ENCODE measurements at regions not wholly inside any gene's neighbourhood (a gene's known extent, or its start where the extent isn't known, plus 50 kb on each side); places are given as distances from the start of the nearest gene placed in this dataset.

DNA sequence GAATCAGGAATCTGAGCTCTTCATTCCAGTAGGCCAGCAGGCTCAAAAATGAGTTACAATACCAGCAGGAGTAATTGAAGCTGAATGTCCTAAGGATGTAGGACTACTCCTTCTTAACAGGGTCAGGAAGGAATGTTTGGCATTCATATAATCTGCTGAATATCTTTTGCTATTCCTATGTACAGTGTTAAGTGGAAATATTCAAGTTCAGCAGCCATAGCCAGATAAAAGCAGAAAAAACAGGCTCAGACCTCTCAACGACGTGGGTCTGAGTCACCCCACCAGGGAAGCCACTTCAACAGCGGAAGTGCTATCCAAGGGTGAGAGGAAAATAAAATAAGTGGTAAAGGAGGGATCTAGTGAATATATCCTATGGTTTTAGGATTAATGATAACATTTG lies 577.0 kb downstream of the SPOCK3 start:
- no peak overlapping the region for H3K27ac ChIP-seq
- TF ChIP-seq, protein P1, sequence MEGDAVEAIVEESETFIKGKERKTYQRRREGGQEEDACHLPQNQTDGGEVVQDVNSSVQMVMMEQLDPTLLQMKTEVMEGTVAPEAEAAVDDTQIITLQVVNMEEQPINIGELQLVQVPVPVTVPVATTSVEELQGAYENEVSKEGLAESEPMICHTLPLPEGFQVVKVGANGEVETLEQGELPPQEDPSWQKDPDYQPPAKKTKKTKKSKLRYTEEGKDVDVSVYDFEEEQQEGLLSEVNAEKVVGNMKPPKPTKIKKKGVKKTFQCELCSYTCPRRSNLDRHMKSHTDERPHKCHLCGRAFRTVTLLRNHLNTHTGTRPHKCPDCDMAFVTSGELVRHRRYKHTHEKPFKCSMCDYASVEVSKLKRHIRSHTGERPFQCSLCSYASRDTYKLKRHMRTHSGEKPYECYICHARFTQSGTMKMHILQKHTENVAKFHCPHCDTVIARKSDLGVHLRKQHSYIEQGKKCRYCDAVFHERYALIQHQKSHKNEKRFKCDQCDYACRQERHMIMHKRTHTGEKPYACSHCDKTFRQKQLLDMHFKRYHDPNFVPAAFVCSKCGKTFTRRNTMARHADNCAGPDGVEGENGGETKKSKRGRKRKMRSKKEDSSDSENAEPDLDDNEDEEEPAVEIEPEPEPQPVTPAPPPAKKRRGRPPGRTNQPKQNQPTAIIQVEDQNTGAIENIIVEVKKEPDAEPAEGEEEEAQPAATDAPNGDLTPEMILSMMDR (conservative IDR thresholded peaks at IDR 0.05), result no peak

DNA sequence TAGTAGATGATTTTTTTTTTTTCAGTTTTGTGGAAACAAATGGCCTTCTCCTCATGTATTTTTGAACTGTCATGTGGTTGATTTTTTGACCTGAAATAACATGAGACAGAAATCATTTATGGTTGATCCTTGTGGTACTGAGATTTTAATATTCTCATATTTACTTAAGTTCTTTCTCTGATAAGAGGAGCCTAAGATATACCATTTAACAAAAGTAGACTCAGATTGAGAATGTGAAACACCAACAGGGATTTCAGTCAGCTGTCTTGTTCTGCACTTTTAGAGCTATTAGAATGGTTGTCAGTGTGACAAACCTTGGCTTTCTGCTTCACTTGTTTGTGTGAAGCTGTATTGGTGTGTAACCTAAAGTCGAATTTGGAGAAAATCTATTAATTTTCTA lies 575.7 kb downstream of the SPOCK3 start:
- no peak overlapping the region for H3K27ac ChIP-seq
- TF ChIP-seq, protein P1 (conservative IDR thresholded peaks at IDR 0.05), result no peak

DNA sequence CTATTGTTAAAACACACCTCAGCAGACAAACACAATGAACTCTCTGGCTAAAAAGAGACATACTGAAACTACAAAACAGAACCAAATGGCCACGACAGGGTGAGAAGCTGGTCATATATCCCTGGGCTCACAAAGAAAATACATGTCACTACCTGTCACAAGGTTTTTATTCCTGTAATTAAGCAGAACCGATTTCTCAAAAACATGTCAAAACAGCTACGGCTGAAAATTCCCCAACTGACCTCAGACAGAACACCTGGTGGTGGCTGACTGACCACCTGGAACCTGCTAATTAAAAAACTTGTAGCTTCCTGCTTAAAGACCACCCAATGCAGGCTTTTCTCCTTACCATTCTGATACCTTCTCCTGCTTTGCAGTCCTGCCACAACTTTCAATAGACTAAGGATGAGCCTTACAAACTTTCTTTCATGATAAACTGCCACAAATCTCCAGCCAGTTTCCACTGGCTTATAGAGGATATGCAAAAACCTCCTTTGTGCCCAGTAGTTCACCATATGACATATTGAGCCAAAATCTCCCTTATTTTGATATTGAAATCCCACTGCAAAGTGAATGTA lies 571.9 kb downstream of the SPOCK3 start:
- TF ChIP-seq, protein P1 (conservative IDR thresholded peaks at IDR 0.05), result no peak
- H3K27ac ChIP-seq, result no peak overlapping the region

- H3K27ac ChIP-seq, result no peak overlapping the region
- TF ChIP-seq, protein P1 (conservative IDR thresholded peaks at IDR 0.05), result no peak
These were observed 564.0 kb downstream of the SPOCK3 start for GRCh38 chr4:166670341-166670740.

DNA sequence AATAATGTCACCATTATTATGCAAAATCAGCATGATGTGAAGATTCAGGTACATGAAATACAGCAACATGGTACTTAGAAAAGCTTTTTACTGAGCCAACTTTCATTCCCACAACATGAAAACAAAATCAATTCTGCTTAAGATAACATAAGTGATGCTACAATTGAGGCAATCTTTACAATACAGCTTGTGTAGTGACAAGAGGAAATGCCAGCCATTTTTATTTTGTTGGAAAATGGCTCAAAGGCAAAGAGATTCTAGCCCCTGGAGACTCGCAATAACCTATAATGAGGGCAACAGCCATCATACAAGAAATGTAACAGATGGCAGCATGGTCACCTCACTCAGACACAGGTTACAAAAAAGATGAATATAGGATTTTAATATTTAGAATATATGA lies 560.4 kb downstream of the SPOCK3 start:
- TF ChIP-seq, protein P1 (conservative IDR thresholded peaks at IDR 0.05), result no peak
- no peak overlapping the region for H3K27ac ChIP-seq

DNA sequence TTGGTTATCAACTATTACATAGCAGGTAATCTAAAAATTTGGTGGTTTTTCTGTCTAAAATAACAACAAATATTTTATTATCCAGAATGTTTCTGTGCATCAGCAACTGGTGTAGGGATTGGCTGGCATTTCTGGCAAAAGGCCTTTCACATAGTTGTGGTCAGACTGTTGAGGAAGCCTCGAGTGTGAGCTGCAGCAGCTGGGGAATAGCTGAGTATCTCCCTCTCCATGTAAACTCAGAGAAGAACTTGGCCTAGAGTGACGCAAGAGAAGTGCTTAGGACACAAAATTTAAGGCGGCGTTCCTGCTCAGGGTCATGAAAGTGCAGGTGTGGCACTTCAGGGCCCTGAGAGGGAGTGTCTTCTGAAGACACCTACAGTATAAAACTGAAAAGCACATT lies 558.9 kb downstream of the SPOCK3 start:
- TF ChIP-seq, protein P1 (conservative IDR thresholded peaks at IDR 0.05), result no peak
- H3K27ac ChIP-seq, result no peak overlapping the region

DNA sequence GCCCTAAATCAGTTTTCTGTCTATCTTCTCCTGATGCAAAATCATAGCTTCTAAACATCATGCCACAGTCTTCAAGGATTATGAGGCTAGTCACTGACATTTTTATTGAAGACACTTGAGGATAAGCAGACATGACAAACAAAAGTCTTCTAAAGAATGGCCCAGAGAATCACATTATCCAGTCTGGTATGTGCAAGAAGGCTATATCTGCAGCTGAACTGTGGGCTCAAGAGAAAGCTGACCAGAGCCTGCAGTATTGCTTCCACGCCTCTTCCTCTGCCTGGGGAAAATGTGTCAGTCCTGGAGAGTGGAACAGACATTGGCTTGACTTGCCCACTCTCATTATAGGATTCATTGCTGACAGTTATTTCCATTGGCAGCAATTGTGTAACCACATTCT lies 553.5 kb downstream of the SPOCK3 start:
- TF ChIP-seq, protein P1 (conservative IDR thresholded peaks at IDR 0.05), result no peak
- H3K27ac ChIP-seq, result no peak overlapping the region

Measured in VCaP (cell line).